Occipital lobe (tissue), 1 donor: ENCODE measurements at regions not wholly inside any gene's neighbourhood (a gene's known extent, or its start where the extent isn't known, plus 50 kb on each side); places are given as distances from the start of the nearest gene placed in this dataset.
"Not testable (repeated sequence)": the region's sequence is repeated elsewhere in the genome, so short reads cannot be mapped to it uniquely, and the experiment has no call there.

Experiments used
- DNase-seq: peaks from one replicate; lab custom pipeline; 2025; lab: John Stamatoyannopoulos, UW

DNA sequence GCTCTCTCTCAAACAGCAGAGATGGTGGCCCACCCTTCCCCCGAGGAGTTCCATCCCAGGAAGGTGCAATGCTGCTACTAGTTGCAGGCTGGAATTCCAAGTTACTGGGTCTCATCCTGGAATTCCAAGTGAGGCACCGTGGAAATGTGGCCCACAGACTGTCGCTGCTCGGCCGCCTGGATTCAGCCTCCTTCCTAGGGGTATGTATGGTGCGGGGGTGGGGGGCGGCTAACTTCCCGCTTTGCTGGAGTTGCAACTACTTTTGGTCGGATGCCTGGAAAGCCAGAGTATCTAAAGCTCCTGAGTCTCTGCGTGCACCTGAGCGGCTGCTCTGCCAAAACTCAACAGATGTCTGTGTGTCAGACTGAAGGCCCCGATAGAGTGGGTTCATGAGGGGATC is 1146.2 kb downstream of the RPA4 start:
- no peak for DNase-seq

DNA sequence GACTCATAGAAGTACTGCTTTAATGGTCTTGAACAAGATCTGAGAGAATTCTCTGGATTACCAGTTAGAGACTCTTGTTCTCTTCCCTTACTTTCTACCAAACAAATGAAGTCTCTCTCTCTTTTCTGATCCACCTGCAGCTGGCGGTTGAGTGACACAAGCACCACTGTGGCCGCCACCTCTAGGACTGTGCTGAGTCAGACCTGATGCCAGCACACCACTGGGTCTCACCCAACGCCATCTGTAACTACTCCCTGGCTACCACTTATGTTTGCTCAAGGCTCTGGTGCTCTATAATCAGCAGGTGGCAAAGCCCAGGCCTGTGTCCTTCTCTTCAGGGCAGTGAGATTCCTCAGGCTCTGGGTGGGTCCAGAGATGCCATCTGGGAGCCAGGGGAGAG is 1173.5 kb downstream of the RPA4 start:
- DNase-seq = no peak

DNA sequence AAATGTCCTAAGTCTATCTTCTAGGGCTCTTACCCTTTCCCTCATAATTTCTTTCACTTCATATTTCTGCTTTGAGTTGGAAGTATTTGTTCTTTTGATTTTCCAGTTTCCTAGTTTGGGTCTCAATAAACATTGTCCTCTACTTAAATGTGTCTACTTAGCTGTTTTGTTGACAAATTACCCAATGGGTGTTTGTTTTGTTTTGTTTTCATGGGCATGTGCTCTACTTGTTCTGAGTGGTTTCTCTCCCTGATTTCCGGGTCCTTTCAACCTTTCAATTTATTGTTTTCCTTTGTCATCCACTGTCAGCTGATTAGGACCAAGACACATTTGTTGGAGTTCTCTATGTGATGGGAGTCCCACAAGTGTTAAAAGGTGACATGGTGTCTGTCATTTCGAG is 1181.4 kb downstream of the RPA4 start:
- no peak for DNase-seq

DNA sequence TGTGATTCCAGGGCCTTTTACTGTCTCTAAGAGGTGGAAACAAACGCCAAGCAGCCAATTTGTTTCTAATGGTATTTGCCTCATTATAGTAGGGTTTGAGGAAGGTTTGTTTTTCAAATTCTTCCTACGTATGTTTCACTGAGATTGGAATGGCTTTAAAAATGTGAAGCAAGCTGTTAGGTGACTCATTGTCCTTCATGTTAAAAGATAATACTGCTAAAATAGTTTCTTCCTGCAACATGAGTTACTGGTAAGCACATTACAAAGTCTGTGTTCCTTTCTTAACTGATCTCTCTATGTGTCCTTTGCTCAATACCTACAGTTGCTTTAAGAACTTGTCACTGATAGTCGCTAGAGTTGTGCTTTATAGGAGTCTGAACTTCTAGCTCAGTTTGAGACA is 1183.9 kb downstream of the RPA4 start:
- no peak for DNase-seq

DNA sequence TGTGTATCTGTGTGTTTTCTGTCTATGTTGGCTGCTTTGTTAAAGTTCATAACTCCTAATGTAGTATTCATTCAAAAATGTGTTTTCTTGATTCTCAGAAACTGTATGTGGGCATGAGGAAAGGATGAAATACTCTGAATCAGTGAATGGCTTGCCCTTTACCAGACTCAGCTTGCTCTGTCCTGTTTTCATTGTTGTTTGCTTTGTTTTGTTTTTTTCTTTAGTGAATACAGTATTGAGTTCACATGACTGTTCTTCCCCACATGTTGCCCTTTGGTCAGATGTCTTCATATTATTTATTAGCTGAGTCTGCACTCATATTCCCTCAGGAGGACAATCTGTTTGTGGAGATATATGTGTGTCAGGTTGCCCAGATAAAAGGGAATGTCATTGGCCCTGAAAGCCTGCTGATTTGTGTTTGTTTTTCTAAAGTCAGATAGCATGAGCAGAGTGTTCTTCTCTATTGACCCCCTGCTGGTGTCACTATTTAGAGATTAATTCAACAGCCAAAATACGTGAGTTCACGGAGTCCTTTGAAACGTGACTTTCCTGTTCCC is 1184.4 kb downstream of the RPA4 start:
- DNase-seq = no peak

DNA sequence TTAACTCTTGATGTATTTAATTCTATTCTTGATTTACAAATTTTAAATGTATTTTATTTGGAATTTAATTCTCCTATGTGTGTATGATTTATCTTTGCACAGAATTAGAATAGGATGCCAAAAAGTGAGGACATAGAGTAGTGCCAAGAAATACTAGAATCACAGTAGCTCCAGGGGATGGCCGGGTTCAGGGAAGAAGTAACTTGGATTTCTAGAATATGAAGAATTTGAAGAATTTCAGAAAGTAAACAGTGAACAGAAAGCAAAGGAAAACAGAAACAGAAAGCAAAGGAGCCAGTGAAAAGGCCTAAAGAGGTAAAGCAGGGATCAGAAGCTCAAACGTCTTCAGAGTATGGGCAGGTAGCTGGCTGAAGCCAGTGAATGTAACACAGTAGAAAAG is 1187.6 kb downstream of the RPA4 start:
- DNase-seq = no peak

DNA sequence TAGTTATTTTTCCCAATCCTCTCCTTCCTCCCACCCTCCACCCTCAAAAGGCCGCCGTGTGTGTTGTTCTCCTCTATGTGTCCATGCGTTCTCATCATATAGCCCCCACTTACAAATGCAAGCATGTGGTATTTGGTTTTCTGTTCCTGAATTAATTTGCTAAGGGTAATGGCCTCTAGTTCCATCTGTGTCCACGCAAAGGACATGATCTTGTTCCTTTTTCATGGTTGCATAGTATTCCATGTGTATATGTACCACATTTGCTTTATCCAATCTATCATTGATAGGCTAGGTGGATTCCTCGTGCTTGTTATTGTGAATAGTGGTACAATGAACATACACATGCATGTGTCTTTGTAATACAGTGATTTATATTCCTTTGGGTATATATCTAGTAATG is 1193.7 kb downstream of the RPA4 start:
- DNase-seq = no peak

DNA sequence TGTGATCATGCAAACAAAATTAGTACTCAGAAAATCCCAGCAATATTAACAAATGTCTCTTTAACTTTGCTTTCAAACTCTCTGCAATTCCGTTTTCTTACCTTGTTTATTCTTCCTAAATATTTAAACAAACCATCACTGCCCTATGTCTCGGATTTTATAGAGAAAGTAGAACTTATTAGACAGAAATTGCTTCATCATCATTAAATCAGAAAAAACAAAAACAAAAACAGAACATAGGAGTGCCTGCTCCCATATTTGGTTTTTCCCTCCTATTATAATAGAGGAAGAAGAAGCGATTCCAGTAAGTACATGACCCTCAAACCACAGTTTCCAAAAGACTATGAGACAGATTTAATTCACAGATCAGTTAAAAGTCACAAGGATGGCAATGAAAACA is 1228.0 kb downstream of the RPA4 start:
- DNase-seq = no peak

DNA sequence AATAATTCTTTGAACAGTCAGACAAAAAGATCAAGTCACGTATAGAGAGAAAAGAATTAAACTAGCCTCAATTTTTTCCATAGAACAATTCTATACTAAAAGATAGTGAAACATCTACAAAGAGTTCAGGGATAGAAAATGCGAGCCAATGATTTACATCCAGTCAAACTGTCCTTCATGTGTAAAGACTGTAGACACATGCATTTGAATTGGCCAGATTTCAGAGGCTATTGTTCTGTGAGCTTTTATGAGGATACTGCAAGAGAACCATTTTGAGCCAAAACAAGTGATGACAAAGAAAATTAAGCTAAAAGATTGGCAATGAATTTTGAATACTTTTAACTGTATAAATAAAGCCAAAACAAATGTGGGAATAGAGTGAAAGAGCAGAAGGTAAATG is 1230.3 kb downstream of the RPA4 start:
- no peak for DNase-seq

DNA sequence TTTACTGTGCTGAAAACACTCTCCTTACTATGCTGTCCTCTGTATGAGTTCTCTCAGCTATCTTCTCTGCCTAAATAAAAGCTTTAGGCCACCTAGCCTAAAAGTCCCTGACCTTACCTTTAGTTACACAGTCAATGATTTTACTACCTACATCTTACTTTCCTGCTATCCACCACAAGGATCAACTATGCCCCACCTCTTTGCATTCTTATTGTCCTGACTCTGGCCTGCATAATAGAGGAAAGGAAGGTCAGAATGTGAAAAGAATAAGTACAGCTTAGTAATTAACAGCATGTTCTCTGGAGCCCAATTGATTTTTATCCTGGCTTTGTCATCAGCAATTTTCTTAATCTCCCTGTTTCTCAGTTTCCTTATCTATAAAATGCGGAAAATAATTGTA is 1257.8 kb downstream of the RPA4 start:
- no peak for DNase-seq

DNA sequence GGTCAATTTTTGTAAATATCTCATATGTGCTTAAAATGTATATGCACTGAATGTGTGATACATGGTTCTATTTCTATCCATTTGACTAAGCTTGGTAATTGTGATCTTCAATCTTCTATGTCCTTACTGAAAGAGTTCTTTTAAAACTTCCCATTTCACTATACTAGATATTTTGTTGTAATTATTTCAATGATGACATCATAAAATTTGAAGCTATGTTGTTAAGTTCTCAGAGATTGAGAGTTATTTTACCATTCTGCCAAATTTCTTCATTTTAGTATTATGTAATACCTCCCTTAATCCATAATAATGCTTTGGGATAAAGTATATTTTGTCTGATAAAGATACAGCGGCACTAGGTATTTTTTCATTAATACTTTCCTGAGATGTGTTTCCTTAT is 1307.3 kb downstream of the RPA4 start:
- DNase-seq = no peak

DNA sequence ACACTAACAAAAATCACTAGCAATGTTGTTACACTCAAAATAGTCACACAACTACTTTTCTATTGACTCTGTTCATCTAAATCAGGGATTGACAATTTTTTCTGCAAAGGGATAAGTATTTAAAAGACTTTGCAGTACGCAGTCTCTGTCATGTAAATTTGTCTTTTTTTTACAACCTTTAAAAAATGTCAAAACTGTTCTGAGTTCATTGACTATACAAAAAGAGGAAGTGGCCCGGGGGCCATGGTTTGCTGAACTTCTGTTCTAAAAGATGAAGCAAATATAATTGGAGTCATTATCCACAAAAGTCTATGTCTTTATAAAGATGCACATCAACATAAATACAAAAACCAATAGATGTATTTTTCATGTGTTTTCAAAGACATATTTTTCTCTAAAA is 1310.3 kb downstream of the RPA4 start:
- no peak for DNase-seq

DNA sequence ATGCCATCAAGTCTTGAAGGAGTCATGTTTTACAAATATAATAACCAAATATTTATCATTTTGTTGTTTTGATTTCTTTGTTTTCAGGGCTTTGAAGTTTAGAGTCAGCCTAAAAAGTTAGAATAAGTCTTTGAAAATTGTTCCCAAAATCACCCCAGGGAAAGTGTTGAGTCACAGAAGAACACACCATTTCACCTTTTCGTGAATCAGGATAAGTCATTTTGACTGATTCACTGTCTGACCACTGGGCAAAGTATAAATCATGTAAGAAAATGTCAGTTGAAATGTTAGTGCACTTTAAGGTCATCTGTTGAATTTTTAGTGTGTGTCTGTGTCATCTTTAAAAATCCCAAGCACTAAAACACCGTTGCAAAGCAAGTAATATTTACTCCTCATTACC is 1320.1 kb downstream of the RPA4 start:
- no peak for DNase-seq

DNA sequence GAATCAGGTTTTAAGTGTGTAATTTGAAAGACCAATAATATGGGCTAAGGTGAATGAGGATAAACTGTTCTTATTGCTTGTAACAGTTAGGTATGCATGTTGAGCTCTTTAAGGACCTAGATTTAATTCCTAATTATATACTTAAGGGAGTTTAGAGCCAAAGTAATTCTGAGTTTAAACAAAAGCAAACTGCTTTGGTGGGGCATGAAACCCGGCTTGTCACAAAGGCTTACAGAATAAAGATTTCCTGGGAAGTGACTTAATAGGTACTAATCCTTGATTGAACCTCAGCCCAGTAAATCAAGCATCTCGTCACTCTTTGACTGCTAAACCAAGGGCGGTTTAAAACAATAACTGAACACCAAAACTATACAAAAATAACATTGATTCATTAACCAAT is 1324.2 kb downstream of the RPA4 start:
- DNase-seq = no peak

DNA sequence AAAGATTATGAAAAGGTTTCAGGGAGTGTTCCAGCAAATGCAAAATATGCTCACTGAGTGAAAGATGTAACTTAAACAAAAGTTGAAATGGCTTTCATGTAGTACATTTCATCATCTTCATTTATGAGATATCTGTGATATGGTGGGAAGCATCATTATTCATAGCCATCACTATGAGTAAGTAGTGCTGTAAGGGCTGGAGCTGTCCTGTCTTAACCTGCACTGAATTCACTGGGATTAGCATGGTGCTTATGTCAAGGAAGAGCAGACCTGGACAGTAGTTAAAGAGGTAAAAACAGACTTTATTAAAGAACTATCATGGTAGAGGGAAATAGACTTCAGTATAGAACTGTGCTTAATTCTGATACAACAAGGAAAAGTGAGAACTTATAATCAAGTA is 1347.3 kb downstream of the RPA4 start:
- DNase-seq = no peak

DNA sequence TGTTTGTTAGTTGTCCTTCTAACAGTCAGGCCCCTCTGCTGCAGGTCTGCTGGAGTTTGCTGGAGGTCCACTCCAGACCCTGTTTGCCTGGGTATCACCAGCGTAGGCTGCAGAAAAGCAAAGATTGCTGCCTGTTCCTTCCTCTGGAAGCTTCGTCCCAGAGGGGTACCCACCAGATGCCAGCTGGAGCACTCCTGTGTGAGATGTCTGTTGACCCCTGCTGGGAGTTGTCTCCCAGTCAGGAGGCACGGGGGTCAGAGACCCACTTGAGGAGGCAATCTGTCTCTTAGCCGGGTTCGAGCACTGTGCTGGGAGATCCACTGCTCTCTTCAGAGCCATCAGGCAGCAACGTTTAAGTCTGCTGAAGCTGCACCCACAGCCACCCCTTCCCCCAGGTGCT is 1356.4 kb downstream of the RPA4 start:
- not testable (repeated sequence) for DNase-seq

DNA sequence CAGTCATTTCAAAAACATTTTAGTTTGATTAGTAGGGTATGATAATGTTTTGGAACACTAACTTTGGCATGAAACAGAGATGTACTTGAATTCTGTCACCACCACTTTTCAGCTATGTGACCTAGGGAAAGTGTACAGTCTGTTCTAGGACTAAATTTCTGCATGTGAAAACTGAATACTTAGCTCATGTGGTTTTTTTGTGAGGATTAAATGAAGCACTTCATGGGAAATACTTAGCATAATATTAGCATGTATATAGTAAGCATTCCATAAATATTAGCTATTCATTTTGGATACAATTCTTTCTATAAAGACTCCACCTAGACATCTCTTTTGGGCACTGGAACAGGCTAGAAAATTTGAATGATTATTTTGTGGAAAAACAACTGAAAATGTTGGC is 1379.4 kb downstream of the RPA4 start:
- DNase-seq = no peak

DNA sequence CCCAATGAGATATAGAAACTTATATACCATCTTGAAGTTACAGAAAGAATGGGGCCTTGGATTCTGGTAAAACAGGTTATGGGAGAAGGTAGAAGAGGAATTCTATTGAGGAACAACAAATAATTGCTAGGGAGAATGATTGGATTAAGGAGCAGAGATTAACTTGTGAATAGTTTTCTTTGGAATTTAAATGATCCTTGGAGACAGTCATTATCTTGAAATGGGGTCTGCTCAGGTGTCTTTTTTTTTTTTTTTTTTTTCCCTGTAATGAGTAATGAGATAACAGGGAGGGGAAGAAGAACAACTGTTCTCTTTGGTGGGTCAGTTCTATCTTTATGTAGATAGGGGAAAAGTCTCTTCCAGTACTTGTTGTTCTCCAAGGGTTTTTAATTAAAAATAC is 1406.0 kb downstream of the RPA4 start:
- DNase-seq = no peak

DNA sequence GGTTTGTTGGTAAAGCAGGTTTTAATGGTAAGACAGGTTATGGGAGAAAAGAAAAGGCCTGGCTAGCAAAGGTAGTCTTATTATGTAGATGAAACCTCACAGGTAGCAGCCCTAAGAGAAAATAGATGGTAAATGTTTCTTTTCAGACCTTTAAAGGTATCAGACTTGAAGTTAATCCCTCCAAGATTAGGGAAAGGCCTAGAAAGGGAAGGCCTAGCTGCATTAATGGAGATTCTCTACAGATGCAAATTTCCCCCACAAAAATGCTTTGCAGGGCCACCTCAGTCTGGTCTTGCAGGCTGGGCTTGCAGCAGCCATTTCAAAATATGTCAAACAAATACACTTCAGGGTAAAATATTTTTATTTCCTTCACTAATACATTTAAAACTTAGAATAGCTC is 1410.6 kb downstream of the RPA4 start:
- no peak for DNase-seq

DNA sequence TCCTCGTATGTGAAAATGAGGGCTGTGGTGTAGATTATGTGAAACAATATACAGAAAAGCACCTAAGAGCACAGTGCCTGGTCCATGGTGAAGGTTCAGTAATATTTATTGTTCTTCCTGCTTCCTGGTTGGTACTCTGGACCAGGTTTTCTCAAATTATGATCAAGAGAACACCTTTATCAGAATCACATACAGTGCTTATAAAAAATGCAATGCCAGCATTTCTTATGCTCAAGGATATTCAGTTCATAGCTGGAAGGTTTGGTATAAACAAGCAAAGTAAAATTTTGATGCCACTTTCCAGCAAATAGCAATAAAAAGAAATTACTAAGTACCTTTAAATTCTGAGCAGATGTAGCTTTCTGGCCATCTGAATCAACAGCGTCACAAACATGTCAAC is 1412.4 kb downstream of the RPA4 start:
- no peak for DNase-seq

DNA sequence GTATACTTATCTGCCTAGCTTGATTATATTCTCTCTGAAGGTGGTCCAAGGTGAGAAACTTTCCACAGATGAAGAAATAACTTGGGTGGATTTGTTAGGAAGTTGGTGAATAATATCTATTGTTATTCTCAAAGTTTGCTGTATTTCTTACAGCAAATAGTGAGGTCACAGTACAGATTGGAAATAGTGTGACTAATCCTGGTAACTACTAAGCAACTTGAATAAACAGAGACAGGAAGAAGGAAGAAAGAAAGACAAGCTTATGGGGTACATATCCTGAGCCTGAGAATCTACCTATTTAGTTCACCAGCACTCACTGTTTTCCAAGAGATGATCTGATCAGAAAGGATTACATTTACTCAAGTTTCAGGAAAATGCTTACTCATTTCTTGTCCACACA is 1416.1 kb downstream of the RPA4 start:
- DNase-seq = no peak

DNA sequence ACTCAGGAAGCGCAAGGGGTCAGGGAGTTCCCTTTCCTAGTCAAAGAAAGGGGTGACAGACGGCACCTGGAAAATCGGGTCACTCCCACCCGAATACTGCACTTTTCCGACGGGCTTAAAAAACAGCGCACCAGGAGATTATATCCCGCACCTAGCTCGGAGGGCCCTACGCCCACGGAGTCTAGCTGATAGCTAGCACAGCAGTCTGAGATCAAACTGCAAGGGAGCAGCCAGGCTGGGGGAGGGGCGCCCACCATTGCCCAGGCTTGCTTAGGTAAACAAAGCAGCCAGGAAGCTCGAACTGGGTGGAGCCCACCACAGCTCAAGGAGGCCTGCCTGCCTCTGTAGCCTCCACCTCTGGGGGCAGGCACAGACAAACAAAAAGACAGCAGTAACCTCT is 1416.8 kb downstream of the RPA4 start:
- DNase-seq = not testable (repeated sequence)

DNA sequence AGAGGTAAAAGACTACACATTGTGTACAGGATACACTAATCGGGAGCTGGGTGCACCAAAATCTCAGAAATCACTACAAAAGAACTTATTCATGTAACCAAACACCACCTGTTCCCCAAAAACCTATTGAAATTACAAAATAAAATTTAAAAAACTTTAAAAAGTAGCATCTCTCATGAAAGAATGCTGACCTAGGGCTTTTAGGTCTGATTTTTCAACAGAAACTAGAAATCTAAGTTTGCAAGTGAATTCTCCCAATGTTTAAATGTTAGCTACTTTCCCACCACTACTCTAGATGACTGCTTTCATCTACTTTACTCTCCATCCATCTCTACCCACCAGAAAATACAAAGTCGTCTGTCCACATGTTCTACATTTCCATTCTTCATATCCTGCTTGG is 1447.7 kb downstream of the RPA4 start:
- DNase-seq = no peak

DNA sequence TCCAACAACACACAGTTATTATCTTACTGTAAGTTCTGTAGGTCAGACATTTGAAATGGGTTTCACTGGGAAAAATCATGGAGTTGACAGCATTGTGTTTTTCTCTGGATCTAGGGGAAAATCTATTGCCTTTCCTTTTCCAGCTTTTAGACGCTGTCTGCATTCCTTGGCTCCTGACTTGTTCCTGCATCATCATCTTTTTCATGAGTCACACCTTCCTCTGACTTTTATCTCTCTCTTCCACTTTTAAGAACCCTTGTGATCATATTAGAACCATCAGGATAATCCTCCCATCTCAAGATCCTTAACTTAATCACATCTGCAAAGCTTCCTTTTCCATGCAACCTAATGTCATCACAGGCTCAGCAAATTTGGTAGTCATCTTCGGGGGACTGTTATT is 1454.8 kb downstream of the RPA4 start:
- DNase-seq = no peak

DNA sequence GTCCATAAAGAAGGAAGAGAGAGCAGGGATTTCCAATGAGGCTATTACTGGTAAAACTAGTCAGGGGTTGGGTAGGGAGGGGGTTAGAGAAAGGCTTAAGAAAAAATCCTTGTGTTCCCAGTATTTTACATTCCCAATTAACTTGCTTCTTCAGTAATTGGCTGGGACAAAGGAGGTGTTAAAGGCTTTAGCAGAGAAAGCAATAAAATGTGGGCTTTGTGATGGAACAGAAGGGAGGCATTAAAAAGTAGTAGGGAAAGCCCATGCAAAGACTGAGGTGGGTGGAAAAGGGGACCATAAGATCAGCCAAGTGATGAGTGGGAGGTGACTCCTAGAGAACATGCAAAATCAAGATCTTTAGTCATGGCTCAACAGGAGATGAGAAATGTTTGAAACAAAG is 1467.2 kb downstream of the RPA4 start:
- no peak for DNase-seq
